ENCODE measurements at regions not wholly inside any gene's neighbourhood (a gene's known extent, or its start where the extent isn't known, plus 50 kb on each side); places are given as distances from the start of the nearest gene placed in this dataset.

DNA sequence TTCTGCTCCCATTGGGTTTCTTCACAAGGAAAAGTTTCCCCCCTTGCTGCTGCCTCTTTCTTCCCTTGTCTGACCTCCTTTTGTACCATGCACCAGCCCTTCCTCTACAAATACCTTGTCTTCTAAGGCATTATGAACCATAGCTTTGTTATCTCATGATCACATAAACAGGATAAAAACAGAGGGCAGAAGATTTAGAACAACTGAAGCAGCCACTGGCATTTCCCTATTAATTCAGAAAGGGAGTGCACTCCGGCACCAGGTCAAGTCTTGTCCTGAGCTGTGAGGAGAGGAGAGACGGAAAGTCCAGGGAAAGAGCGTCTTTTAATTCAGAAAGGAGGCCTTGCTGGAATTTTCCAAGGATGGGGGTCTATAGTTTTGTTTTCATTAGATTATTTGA, 281.7 kb downstream of the RCHY1 start:
- TF ChIP-seq POLR2A (IDR thresholded peaks at IDR 0.05) (no peak), CTCF (IDR thresholded peaks at IDR 0.05) (no peak)

DNA sequence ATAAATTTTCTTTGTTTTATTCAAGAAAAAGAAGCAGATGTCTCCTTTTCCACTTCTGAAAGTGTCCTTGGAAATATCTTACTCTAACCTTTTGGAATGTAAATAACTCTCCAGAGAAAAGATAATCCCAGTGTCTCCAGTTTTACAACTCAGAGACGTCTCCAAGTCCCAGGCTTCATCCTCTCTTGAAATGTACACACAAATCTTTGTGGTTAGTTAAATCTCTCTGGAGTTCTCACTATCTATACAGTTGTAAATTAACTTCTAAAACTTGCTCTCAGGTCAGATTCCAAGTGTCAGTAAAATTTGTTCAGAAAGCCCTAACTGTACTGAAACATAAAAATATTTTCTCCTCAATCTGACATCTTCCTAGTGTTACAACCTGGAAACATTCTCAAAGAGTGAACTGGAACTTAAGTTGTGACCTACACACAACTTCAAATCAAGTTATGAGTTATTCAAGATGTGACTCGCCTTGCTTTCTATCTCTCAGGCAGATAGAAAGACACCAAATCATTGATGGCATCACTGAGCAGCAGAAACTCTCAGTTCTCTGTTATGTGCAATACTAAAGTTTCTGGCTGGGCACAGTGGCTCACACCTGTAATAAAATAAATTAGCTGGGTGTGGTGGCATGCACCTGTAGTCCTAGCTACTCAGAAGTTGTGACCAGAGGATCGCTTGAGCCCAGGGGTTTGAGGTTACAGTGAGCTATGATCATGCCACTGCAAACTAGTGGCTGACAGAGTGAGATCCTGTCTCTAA, 284.2 kb downstream of the RCHY1 start:
- Histone ChIP-seq H3K9me3 (replicated peaks in 1 of 3) (no peaks in the 10 kb centered on the region), H3K27ac (no peak overlapping the region), H3K27me3 (no peaks in the 10 kb centered on the region), H3K4me3 (no peak overlapping the region), H3K36me3 (replicated peaks in 1 of 2) (no peaks in the 10 kb centered on the region), H3K4me1 (replicated peaks in 1 of 2) (no peaks in the 10 kb centered on the region)
- WGBS, 4 donors = 50 to 56% (median 53%) methylated on average over 3 of the region's 3 CpGs
- DNase-seq = no peak
- TF ChIP-seq CTCF (IDR thresholded peaks at IDR 0.05) (no peak), POLR2A (IDR thresholded peaks at IDR 0.05) (no peak)
- intact Hi-C loops (cut with DNase I) = no loop called here

More for the DNA sequence above, 281.7 kb downstream of the RCHY1 start:
- H3K4me3 ChIP-seq = no peak overlapping the region
- 37 to 43% (median 38%) methylated on average over 3 of the region's 3 CpGs for WGBS, 4 donors
- DNase-seq = no peak
- no peaks in the 10 kb centered on the region for H3K4me1 ChIP-seq (replicated peaks in 1 of 2)
- no peaks in the 10 kb centered on the region for H3K9me3 ChIP-seq (replicated peaks in 1 of 3)
- intact Hi-C loops (cut with DNase I) = no loop called here
- H3K27ac ChIP-seq = no peak overlapping the region
- H3K36me3 ChIP-seq (replicated peaks in 1 of 2) = no peaks in the 10 kb centered on the region
- no peaks in the 10 kb centered on the region for H3K27me3 ChIP-seq

DNA sequence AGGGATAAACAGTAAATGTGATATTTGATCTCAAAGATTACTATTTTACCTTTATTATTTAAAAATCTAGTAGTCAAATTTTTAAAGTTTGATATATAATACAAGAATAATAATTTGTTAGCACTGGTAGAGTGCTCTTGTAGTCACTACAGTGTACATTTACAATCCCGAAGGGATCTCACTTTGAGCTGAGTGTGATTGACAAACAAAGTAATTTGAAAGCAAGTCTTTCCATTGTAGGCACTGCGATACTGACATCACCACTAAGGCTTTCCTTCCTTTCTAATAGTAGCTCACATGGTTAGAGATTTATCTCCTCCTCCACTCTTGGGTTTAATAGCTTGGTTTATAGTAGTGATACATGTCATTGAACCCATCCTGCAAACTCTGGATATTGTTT, 280.6 kb downstream of the PARM1 start:
- TF ChIP-seq POLR2A (IDR thresholded peaks at IDR 0.05) = no peak
- no peak for TF ChIP-seq CTCF (IDR thresholded peaks at IDR 0.05)
- 77 to 90% (median 81%) methylated on average over 2 of the region's 2 CpGs for WGBS, 4 donors

GRCh38 chr4:75211422-75211821, 278.5 kb downstream of the PARM1 start:
- intact Hi-C loops (cut with DNase I) = no loop called here
- Histone ChIP-seq H3K36me3 (replicated peaks in 1 of 2) (no peaks in the 10 kb centered on the region), H3K27me3 (no peaks in the 10 kb centered on the region), H3K9me3 (replicated peaks in 1 of 3) (no peaks in the 10 kb centered on the region), H3K27ac (no peak overlapping the region), H3K4me3 (no peak overlapping the region), H3K4me1 (replicated peaks in 1 of 2) (no peaks in the 10 kb centered on the region)
- no peak for DNase-seq
- WGBS, 4 donors = 44 to 55% (median 51%) methylated on average over 4 of the region's 4 CpGs
- TF ChIP-seq POLR2A (IDR thresholded peaks at IDR 0.05) (no peak), CTCF (IDR thresholded peaks at IDR 0.05) (no peak)

More for the DNA sequence above, 280.6 kb downstream of the PARM1 start:
- H3K4me3 ChIP-seq = no peak overlapping the region
- intact Hi-C loops (cut with DNase I) = no loop called here
- H3K4me1 ChIP-seq (replicated peaks in 1 of 2) = no peaks in the 10 kb centered on the region
- no peaks in the 10 kb centered on the region for H3K27me3 ChIP-seq
- no peak overlapping the region for H3K27ac ChIP-seq
- no peak for DNase-seq
- H3K9me3 ChIP-seq (replicated peaks in 1 of 3) = no peaks in the 10 kb centered on the region
- no peaks in the 10 kb centered on the region for H3K36me3 ChIP-seq (replicated peaks in 1 of 2)

Data from adrenal gland (tissue), 9 donors.